Activated naive CD4-positive, alpha-beta T cell treated with anti-CD3 and anti-CD28 coated beads, Interleukin-2, amount 50 U/mL, for 72 hours (primary cell): ENCODE measurements at regions not wholly inside any gene's neighbourhood (a gene's known extent, or its start where the extent isn't known, plus 50 kb on each side); places are given as distances from the start of the nearest gene placed in this dataset.

Experiments
- ATAC-seq, 2 donors: fragments of 150-1000 bp; cut with Tn5 transposase; 2 replicates each; pipeline ENCODE4 v1.10.0; 2021; ENCODE audit warnings: mild to moderate bottlenecking in 2 of 2, moderate library complexity in 2 of 2
- DNase-seq, 2 donors: peaks; one replicate each; pipeline ENCODE4 v3.0.0; 2021 to 2022; ENCODE audit warnings: low spot score in 2 of 2
- H3K27ac Mint-ChIP-seq, 2 donors: one replicate each; pipeline ENCODE4 v1.8.0; 2022; ENCODE audit warnings: mild to moderate bottlenecking in 2 of 2, mixed read lengths in 2 of 2
- H3K36me3 Mint-ChIP-seq, 2 donors: one replicate each; pipeline ENCODE4 v1.8.0; 2022; ENCODE audit warnings: mixed read lengths in 2 of 2
- H3K9me3 Mint-ChIP-seq, 2 donors: one replicate each; pipeline ENCODE4 v1.8.0; 2022; ENCODE audit warnings: mixed read lengths in 2 of 2

- Mint-ChIP-seq H3K36me3 (no peaks in the 10 kb centered on the region), H3K27ac (no peak overlapping the region), H3K9me3 (no peaks in the 10 kb centered on the region)
- ATAC-seq (no peak), DNase-seq (no peak)
Observed at GRCh38 chr16:55189682-55190636, 134.0 kb upstream of the IRX6 start.

- DNase-seq (no peak), ATAC-seq (no peak)
- H3K36me3 Mint-ChIP-seq: no peaks in the 10 kb centered on the region
- H3K27ac Mint-ChIP-seq: no peak overlapping the region
- H3K9me3 Mint-ChIP-seq: peaks cover 0 to 7% of the 10 kb centered on the region in 2 donors
Observed at GRCh38 chr16:55192734-55193133, 131.3 kb upstream of the IRX6 start.

- ATAC-seq (no peak), DNase-seq (no peak)
- H3K27ac Mint-ChIP-seq: no peak overlapping the region
- no peaks in the 10 kb centered on the region for H3K36me3 Mint-ChIP-seq
- peaks cover 0 to under 1% of the 10 kb centered on the region in 2 donors for H3K9me3 Mint-ChIP-seq
Observed at GRCh38 chr16:55203570-55203969, 120.4 kb upstream of the IRX6 start.

- ATAC-seq: no peak
- Mint-ChIP-seq H3K36me3 (no peaks in the 10 kb centered on the region), H3K9me3 (no peaks in the 10 kb centered on the region), H3K27ac (no peak overlapping the region)
- DNase-seq: no peak
Observed at GRCh38 chr16:55204069-55204468, 119.9 kb upstream of the IRX6 start.

GRCh38 chr16:55204923-55205322, 119.1 kb upstream of the IRX6 start:
- no peaks in the 10 kb centered on the region for H3K36me3 Mint-ChIP-seq
- no peak for ATAC-seq
- H3K9me3 Mint-ChIP-seq: no peaks in the 10 kb centered on the region
- no peak overlapping the region for H3K27ac Mint-ChIP-seq
- no peak for DNase-seq

- ATAC-seq (no peak), DNase-seq (no peak)
- no peak overlapping the region for H3K27ac Mint-ChIP-seq
- H3K36me3 Mint-ChIP-seq: no peaks in the 10 kb centered on the region
- no peaks in the 10 kb centered on the region for H3K9me3 Mint-ChIP-seq
Observed at GRCh38 chr16:55207693-55208428, 116.1 kb upstream of the IRX6 start.

- no peaks in the 10 kb centered on the region for H3K36me3 Mint-ChIP-seq
- H3K9me3 Mint-ChIP-seq: no peaks in the 10 kb centered on the region
- ATAC-seq: no peak
- no peak overlapping the region for H3K27ac Mint-ChIP-seq
- DNase-seq: no peak
Observed at GRCh38 chr16:55209626-55210025, 114.4 kb upstream of the IRX6 start.

- DNase-seq (no peak), ATAC-seq (no peak)
- Mint-ChIP-seq H3K9me3 (no peaks in the 10 kb centered on the region), H3K36me3 (no peaks in the 10 kb centered on the region), H3K27ac (no peak overlapping the region)
Observed at GRCh38 chr16:55212791-55213190, 111.2 kb upstream of the IRX6 start.

- Mint-ChIP-seq H3K27ac (no peak overlapping the region), H3K36me3 (no peaks in the 10 kb centered on the region), H3K9me3 (no peaks in the 10 kb centered on the region)
- ATAC-seq (no peak), DNase-seq (no peak)
Observed at GRCh38 chr16:55214412-55214811, 109.6 kb upstream of the IRX6 start.

GRCh38 chr16:55214974-55215494, 109.0 kb upstream of the IRX6 start:
- no peaks in the 10 kb centered on the region for H3K36me3 Mint-ChIP-seq
- ATAC-seq: no peak
- no peak overlapping the region for H3K27ac Mint-ChIP-seq
- no peaks in the 10 kb centered on the region for H3K9me3 Mint-ChIP-seq
- DNase-seq: no peak

- Mint-ChIP-seq H3K36me3 (no peaks in the 10 kb centered on the region), H3K27ac (no peak overlapping the region), H3K9me3 (no peaks in the 10 kb centered on the region)
- no peak for ATAC-seq
- no peak for DNase-seq
Observed at GRCh38 chr16:55217392-55217791, 106.6 kb upstream of the IRX6 start.

- DNase-seq (no peak), ATAC-seq (no peak)
- H3K9me3 Mint-ChIP-seq: peaks cover 5 to 13% of the 10 kb centered on the region in 2 donors
- H3K36me3 Mint-ChIP-seq: peaks cover 0 to 6% of the 10 kb centered on the region in 2 donors
- no peak overlapping the region for H3K27ac Mint-ChIP-seq
Observed at GRCh38 chr16:55221836-55222235, 102.2 kb upstream of the IRX6 start.

GRCh38 chr16:55222486-55222885, 101.5 kb upstream of the IRX6 start:
- peaks cover 5 to 13% of the 10 kb centered on the region in 2 donors for H3K9me3 Mint-ChIP-seq
- H3K27ac Mint-ChIP-seq: no peak overlapping the region
- peaks cover 0 to 6% of the 10 kb centered on the region in 2 donors for H3K36me3 Mint-ChIP-seq
- no peak for DNase-seq
- ATAC-seq: no peak

GRCh38 chr16:55225972-55226542, 97.9 kb upstream of the IRX6 start:
- peaks cover 0 to 6% of the 10 kb centered on the region in 2 donors for H3K36me3 Mint-ChIP-seq
- H3K9me3 Mint-ChIP-seq: peaks cover 5 to 13% of the 10 kb centered on the region in 2 donors
- ATAC-seq: no peak
- DNase-seq: no peak
- no peak overlapping the region for H3K27ac Mint-ChIP-seq

GRCh38 chr16:55232822-55233221, 91.2 kb upstream of the IRX6 start:
- H3K9me3 Mint-ChIP-seq: no peaks in the 10 kb centered on the region
- DNase-seq (no peak), ATAC-seq (no peak)
- H3K27ac Mint-ChIP-seq: no peak overlapping the region
- H3K36me3 Mint-ChIP-seq: peaks cover 0 to 5% of the 10 kb centered on the region in 2 donors

GRCh38 chr16:55233464-55233863, 90.5 kb upstream of the IRX6 start:
- DNase-seq: no peak
- Mint-ChIP-seq H3K27ac (no peak overlapping the region), H3K36me3 (peaks cover 0 to 5% of the 10 kb centered on the region in 2 donors), H3K9me3 (no peaks in the 10 kb centered on the region)
- ATAC-seq: no peak

- H3K9me3 Mint-ChIP-seq: peaks cover 0 to 1% of the 10 kb centered on the region in 2 donors
- ATAC-seq (no peak), DNase-seq (no peak)
- peaks cover 0 to 5% of the 10 kb centered on the region in 2 donors for H3K36me3 Mint-ChIP-seq
- no peak overlapping the region for H3K27ac Mint-ChIP-seq
Observed at GRCh38 chr16:55236655-55237054, 87.3 kb upstream of the IRX6 start.
